ENCODE measurements at regions not wholly inside any gene's neighbourhood (a gene's known extent, or its start where the extent isn't known, plus 50 kb on each side); places are given as distances from the start of the nearest gene placed in this dataset.

DNA sequence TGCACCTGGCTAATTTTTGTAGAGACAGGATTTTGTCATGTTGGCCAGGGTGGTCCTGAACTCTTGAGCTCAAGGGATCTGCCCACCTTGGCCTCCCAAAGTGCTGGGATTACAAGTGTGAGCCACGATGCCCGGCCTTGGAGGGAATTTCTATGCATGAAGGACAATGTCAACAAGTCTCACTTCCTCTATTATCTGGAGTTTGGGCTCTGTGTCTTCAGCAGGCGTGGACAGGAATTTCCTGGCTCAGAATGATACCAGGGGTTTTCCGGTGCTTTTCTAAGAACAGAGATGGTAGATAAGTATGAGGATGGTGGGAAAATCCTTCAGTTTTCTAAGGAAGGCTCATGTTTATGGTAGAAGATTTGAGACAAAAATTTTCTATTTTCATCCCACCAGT, 75.0 kb upstream of the CCDC60 start:
- TF ChIP-seq, protein P1, sequence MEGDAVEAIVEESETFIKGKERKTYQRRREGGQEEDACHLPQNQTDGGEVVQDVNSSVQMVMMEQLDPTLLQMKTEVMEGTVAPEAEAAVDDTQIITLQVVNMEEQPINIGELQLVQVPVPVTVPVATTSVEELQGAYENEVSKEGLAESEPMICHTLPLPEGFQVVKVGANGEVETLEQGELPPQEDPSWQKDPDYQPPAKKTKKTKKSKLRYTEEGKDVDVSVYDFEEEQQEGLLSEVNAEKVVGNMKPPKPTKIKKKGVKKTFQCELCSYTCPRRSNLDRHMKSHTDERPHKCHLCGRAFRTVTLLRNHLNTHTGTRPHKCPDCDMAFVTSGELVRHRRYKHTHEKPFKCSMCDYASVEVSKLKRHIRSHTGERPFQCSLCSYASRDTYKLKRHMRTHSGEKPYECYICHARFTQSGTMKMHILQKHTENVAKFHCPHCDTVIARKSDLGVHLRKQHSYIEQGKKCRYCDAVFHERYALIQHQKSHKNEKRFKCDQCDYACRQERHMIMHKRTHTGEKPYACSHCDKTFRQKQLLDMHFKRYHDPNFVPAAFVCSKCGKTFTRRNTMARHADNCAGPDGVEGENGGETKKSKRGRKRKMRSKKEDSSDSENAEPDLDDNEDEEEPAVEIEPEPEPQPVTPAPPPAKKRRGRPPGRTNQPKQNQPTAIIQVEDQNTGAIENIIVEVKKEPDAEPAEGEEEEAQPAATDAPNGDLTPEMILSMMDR (IDR thresholded peaks at IDR 0.05; ENCODE audit: poor library complexity, severe bottlenecking), result no peak
- TF ChIP-seq EZH2 (IDR thresholded peaks at IDR 0.05; ENCODE audit: borderline replicate concordance, insufficient read depth, low read length, poor library complexity, severe bottlenecking) (no peak), POLR2AphosphoS5 (IDR thresholded peaks at IDR 0.05) (no peak)

Data from neural cell (in vitro differentiated cells).